SK-N-MC (cell line): ENCODE measurements at regions not wholly inside any gene's neighbourhood (a gene's known extent, or its start where the extent isn't known, plus 50 kb on each side); places are given as distances from the start of the nearest gene placed in this dataset.

Source experiments
- DNase-seq: peaks from one replicate; pipeline ENCODE4 v3.0.0-alpha.2; 2011; ENCODE audit warnings: low read depth, low spot score
- H3K27ac ChIP-seq: fragments of 200-600 bp; sonication (generic); 2 replicates; pipeline ENCODE4 v1.5.1; 2016; ENCODE audit warnings: mixed run types
- H3K36me3 ChIP-seq: fragments of 200-600 bp; sonication (generic); 2 replicates; pipeline ENCODE4 v1.6.1; 2017; ENCODE audit warnings: antibody characterized with exemption, low read length, mixed read lengths; ENCODE audit not compliant: insufficient read depth
- H3K4me3 ChIP-seq: fragments of 200-600 bp; sonication (generic); 2 replicates; pipeline ENCODE4 v1.5.1; 2016
- H3K9ac ChIP-seq: fragments of 200-600 bp; sonication (generic); 2 replicates; pipeline ENCODE4 v1.8.0; 2017; ENCODE audit warnings: mixed run types, mixed read lengths; ENCODE audit not compliant: insufficient read length
- H3K9me3 ChIP-seq: fragments of 200-600 bp; sonication (generic); 2 replicates; pipeline ENCODE4 v1.6.1; 2017; ENCODE audit warnings: low read depth, mild to moderate bottlenecking, antibody characterized with exemption, low read length, moderate library complexity, mixed read lengths
- EZH2 ChIP-seq: fragments of 200-600 bp; sonication (generic); IDR thresholded peaks from one replicate; pipeline ENCODE4 v1.6.1; 2017; ENCODE audit warnings: antibody characterized with exemption
- FOXP2 ChIP-seq: optimal IDR thresholded peaks from 2 replicates; pipeline ENCODE3; 2011; ENCODE audit warnings: mild to moderate bottlenecking, moderate library complexity; ENCODE audit not compliant: insufficient read depth; ENCODE audit errors: extremely low read length, control extremely low read depth
- POLR2AphosphoS5 ChIP-seq: IDR thresholded peaks from 2 replicates; pipeline ENCODE4 v1.6.1; 2012; ENCODE audit warnings: mild to moderate bottlenecking, low read depth, low read length, borderline replicate concordance

- Histone ChIP-seq H3K4me3 (0 out of 2 replicates have a peak overlapping the region, but pooled peaks have one; percentile 4), H3K36me3 (no peaks in the 10 kb centered on the region), H3K27ac (peak overlapping the region; percentile 22; the same call in 1 of the 2 replicates), H3K9me3 (no peaks in the 10 kb centered on the region), H3K9ac (no peak overlapping the region)
- no peak for TF ChIP-seq FOXP2
- TF ChIP-seq EZH2 = no peak
- no peak for TF ChIP-seq POLR2AphosphoS5
- no peak for DNase-seq
Measured at GRCh38 chrX:22889819-22890218, 109.9 kb upstream of the DDX53 start.

- Histone ChIP-seq H3K27ac (no peak overlapping the region), H3K9ac (no peak overlapping the region)
Measured at GRCh38 chrX:22912616-22913015, 87.1 kb upstream of the DDX53 start.

GRCh38 chrX:22922961-22923360 is 76.8 kb upstream of the DDX53 start:
- Histone ChIP-seq H3K36me3 (no peaks in the 10 kb centered on the region), H3K9me3 (no peaks in the 10 kb centered on the region), H3K9ac (no peak overlapping the region), H3K4me3 (no peak overlapping the region), H3K27ac (no peak overlapping the region)
- DNase-seq = no peak
- TF ChIP-seq POLR2AphosphoS5 (no peak), EZH2 (no peak), FOXP2 (no peak)

More at GRCh38 chrX:22912616-22913015, 87.1 kb upstream of the DDX53 start:
- no peak overlapping the region for H3K4me3 ChIP-seq
- no peak for DNase-seq
- TF ChIP-seq FOXP2 = no peak
- TF ChIP-seq EZH2 = no peak
- no peak for TF ChIP-seq POLR2AphosphoS5
- H3K9me3 ChIP-seq = no peaks in the 10 kb centered on the region
- H3K36me3 ChIP-seq = no peaks in the 10 kb centered on the region

- Histone ChIP-seq H3K36me3 (no peaks in the 10 kb centered on the region), H3K4me3 (no peak overlapping the region), H3K9me3 (no peaks in the 10 kb centered on the region), H3K27ac (no peak overlapping the region), H3K9ac (no peak overlapping the region)
- DNase-seq = no peak
- TF ChIP-seq FOXP2 (no peak), EZH2 (no peak), POLR2AphosphoS5 (no peak)
Measured at GRCh38 chrX:22934640-22935039, 65.1 kb upstream of the DDX53 start.

- Histone ChIP-seq H3K4me3 (no peak overlapping the region), H3K9me3 (no peaks in the 10 kb centered on the region), H3K27ac (no peak overlapping the region), H3K9ac (no peak overlapping the region), H3K36me3 (no peaks in the 10 kb centered on the region)
- no peak for DNase-seq
- TF ChIP-seq POLR2AphosphoS5 (no peak), FOXP2 (no peak), EZH2 (no peak)
Measured at GRCh38 chrX:22944945-22945344, 54.8 kb upstream of the DDX53 start.
